ENCODE measurements at regions not wholly inside any gene's neighbourhood (a gene's known extent, or its start where the extent isn't known, plus 50 kb on each side); places are given as distances from the start of the nearest gene placed in this dataset.

GRCh38 chr21:19326531-19327319 is 923.1 kb upstream of the TMPRSS15 start:
- TF ChIP-seq CTCF (IDR thresholded peaks at IDR 0.05) (no peak), REST (IDR thresholded peaks at IDR 0.05; ENCODE audit: insufficient read depth in 1 of 2, low read depth in 2 of 2, low read length in 1 of 2) (no peak), TCF7L2 (IDR thresholded peaks at IDR 0.05; ENCODE audit: low read depth, low read length) (no peak), POLR2AphosphoS5 (IDR thresholded peaks at IDR 0.05; ENCODE audit: low read depth, low read length) (no peak), SIN3A (IDR thresholded peaks at IDR 0.05; ENCODE audit: borderline replicate concordance, insufficient read depth, low read depth, low read length) (no peak)
